ENCODE measurements at regions not wholly inside any gene's neighbourhood (a gene's known extent, or its start where the extent isn't known, plus 50 kb on each side); places are given as distances from the start of the nearest gene placed in this dataset.

DNA sequence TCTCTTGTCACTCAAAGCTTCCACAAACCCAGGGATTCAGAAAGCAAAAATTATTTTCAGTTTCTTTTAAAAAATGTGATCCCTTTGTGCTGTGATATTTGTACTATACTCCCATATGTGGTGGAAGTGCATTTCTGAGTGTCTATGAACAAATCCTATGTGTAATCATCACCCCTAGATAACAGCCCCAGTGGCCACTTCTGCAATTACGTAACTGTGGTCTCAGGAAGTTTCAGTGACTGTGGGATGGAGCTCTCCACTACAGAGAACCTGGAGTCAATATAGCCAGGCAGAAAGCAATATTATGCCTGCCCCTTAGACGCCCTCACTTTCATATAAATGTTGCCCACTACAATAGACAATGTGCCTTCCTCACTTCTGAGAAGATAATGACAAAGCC lies 1101.7 kb upstream of the GHITM start:
- peak; percentile 5 for DNase-seq (ENCODE audit: low spot score)

DNA sequence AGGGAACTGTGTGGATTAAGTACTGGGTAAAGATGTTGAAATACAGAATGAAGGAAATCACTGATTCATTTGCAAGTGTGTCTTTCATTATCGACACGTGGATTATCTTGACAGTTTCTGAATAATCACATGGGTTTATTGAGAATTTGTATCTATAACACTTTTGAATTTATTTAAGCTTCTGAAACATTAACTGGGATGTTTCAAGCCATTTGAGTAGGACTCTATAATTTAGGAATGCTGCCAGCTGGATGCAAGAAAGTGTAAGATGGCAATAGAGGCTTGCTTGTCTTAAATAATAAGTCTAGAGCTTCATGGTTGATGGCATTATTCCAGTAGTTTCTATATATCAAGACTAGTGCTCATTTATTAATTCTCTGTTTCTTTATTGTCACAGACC lies 1100.7 kb upstream of the GHITM start:
- no peak for DNase-seq (ENCODE audit: low spot score)

DNA sequence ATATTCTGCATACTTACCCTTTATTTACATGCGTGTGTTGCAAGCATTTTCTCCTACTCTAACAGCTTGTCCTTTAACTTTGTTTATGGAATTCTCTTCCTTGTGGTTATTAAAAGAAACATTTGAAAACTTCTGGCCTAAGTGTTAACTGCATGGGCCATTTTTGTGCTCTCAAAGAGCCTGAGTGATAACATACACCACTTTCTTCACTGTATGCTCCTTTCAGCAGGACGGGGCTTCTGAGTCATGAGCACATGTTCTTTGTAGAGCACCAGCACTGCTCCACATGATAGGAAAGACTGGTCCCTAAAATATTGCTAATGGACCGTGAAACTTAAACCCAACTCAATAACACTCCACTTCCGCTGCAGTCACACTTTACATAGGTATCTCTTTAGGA lies 1093.6 kb upstream of the GHITM start:
- no peak for DNase-seq (ENCODE audit: low spot score)

DNA sequence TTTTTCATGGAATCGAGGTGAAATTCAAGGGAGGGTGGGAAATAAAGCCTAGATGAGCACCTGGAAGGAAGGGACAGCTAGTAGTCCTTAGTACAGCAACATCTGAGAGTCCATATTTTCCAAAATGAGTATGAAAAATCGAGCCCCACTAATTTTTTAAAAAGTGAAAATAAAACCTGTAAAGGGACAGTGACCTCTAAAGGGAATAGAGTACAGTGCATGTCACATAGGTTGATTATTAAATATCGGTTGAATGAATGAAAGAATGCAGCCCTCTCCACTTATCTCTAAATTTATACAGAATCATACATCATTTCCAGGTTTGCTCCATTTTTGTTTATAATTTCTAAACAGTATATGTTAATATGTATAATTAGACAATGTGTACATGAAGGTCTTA lies 1088.5 kb upstream of the GHITM start:
- peak; percentile 3 for DNase-seq (ENCODE audit: low spot score)

DNA sequence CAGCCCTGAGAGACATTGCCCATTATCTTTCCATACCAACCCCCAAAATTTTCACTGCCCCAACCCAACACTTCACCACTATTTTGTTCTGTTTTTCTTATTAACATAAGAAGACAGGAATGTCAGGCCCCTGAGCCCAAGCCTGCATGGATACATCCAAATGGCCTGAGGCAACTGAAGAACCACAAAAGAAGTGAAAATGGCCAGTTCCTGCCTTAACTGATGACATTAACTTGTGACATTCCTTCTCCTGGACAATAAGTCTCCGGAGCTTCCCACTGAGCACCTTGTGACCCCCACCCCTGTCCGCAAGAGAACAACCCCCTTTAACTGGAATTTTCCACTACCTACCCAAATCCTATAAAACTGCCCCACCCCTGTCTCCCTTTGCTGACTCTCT lies 1076.4 kb upstream of the GHITM start:
- DNase-seq (ENCODE audit: low spot score): no peak

DNA sequence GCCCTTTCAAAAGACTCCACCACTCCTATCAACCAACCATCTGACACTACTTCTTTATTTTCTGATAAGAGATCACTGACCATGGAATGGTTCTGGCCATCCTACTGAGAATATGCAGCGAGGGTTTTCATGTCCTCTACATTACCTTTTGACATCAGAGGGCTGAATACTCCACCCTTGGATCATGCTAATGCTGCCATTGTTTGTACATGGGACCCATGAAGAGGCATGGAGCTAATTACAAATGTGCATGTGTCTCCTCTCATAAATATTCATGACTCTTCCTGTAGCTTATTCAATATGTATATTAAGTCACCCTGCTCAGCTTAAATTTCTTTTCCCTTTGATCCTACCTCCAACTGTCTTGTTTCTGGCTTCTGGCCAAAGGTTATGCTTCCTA lies 1065.8 kb upstream of the GHITM start:
- no peak for DNase-seq (ENCODE audit: low spot score)

DNA sequence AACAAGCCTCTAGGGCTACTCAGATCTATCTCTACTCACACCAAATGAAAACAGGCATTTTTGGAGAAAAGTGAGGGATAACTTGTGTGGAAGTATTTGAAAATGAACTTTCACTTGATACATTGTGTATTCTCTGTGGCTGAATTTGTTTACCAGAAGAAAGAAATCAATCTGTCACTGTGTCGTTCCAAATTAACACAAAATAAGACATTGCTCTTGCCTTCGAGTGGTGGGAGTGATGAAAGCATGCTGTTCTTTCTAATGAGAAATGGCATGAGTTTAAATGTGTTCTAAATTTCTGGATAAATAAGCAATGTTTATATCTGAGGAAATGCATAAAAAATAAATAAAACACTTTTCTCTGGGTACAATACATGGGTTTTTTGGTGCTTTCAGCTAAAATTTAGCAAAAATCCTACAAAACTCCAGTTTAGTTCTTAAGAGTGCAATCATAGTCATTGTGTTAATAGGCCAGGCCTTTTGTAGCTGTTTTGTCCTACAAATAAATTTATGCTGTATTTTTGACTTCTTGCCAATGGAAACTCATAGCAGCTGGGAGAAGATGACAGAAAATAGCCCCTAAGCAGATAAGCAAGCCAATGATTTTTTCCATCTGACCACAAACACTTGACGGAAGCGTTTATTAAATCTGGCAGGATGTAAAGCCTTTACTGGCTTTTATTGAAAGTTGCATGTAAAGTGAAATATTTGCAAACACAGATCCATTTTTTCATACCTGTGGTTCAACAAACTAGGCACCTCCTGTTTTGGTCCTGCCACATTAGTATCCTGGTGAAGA lies 1064.1 kb upstream of the GHITM start:
- DNase-seq (ENCODE audit: low spot score): no peak

DNA sequence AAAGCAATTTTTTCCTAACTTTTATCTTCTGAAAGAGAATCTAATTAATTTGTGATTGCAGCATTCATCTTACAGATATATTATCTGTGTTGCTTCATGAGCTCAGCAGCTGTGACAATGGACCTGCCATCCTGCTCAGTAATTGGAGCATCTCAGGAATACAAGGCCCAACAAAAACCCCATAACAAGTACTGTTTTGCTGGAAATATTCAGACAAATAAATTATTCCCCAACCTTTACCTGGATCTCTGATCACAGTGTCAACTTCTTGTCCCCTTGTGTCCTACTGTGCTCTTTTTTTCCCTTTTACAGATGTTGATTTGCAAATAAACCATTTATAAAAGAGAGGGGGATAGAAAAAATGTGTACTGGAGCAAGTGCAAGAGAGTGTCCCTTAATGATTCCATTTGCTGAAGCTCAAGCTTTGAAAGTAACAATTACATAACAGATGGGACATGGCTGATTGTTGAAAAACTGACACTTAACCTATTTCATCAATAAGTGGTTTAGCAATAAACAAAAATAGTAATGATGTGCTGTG lies 1063.4 kb upstream of the GHITM start:
- no peak for DNase-seq (ENCODE audit: low spot score)

DNA sequence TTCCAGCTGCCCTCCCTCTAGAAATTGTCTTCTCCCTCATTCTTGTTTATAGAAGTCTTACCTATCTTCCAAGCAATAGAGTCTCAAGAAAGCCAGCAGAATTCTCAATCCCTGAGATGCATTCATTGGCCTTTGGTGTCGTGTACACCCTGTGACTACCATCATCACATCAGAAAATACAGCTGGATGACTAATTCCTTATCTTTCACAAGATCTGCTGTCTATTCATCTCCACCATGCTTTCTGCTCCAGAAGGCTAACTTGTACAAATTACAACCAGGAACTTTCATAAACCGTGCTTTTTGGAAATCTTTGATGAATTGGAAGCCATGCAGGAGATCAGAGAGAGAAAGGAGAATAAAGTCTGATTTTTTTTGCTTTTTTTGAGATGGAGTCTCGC lies 1062.9 kb upstream of the GHITM start:
- no peak for DNase-seq (ENCODE audit: low spot score)

DNA sequence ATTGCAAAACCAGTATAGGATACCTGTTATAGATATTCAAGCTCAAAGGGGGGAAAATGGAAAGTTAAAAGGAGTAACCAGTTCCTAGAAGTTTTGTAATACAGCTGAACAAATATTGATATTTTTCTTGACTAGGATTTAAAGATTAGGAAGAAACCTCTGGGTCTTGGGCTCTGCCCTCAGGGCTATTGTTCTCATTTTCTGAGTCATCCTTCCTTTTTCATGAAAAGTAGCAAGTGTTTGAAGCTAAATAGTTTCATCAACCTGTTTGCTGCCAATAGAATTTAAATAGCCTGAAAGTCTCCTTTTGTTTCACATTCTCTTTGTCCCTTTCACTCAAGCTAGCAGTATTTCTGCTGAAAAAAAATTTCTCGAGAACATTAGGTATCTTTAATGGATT lies 1061.1 kb upstream of the GHITM start:
- no peak for DNase-seq (ENCODE audit: low spot score)

DNA sequence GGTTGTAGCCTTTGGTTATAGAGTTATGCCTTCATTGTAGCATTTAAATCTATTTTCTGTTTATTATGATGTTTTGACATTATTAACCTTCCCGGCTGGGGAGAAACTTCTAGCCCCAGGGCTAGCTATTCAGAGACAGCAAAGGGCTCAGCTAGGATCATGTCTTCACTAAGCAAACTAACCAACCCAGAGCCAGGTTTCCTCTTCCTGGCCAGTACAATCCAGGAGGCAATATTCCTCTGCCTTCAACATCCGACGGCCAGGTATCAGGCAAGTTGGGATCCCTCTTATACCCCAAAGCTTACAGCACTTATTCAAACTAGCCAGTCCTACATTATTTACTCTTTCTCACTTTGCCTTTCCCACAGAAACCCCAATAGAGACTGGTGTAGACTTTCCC lies 1060.7 kb upstream of the GHITM start:
- DNase-seq (ENCODE audit: low spot score): no peak

DNA sequence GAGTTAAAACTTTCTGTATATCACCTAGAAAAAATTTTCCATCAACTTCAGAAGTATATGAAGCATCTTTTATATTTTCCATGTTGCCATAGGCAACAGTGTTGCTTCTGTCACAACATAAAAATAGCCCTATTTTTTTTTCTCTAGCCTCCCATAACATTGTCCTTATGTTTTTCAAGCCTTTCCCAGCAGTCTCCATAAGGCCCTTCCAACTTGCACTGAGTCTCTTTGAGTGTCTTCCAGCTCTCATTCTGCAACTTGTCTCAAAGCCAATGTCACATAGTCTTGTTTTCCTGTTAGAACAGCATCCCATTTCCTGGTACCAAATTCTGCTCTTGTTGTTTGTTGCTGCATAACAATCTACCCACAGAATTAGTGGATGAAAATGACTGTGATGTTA lies 1055.5 kb upstream of the GHITM start:
- no peak for DNase-seq (ENCODE audit: low spot score)

DNA sequence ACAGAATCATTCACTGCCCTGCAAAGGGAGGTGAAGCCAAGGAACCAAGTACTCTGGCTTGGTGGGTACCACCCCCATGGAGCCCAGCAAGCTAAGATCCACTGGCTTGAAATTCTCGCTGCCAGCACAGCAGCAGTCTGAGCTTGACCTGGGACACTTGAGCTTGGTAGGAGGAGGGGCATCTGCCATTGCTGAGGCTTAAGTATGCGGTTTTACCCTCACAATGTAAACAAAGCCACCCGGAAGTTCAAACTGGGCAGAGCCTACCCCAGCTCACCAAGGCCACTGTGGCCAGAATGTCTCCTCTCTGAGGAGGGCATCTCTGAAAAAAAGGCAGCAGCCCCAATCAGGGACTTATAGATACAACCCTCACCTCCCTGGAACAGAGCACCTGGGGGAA lies 1050.0 kb upstream of the GHITM start:
- no peak for DNase-seq (ENCODE audit: low spot score)

DNA sequence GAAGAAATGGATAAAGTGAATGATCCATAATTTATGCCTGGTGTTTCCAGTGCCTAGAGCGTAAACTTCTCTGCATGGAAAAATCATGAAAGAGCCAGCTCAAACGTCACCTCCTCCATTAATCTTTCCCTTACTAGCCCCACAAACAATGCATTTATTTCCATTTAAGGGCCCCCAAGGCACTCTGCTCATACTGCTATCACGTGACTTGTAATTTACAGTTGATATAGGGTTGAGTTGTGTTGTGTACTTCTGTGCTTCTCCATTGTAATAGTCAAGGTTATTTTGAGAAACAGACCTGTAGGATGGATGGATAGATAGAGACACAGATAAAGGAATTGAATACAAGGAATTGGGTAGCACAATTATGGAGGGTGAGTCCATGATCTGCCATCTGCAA lies 1034.7 kb upstream of the GHITM start:
- no peak for DNase-seq (ENCODE audit: low spot score)

DNA sequence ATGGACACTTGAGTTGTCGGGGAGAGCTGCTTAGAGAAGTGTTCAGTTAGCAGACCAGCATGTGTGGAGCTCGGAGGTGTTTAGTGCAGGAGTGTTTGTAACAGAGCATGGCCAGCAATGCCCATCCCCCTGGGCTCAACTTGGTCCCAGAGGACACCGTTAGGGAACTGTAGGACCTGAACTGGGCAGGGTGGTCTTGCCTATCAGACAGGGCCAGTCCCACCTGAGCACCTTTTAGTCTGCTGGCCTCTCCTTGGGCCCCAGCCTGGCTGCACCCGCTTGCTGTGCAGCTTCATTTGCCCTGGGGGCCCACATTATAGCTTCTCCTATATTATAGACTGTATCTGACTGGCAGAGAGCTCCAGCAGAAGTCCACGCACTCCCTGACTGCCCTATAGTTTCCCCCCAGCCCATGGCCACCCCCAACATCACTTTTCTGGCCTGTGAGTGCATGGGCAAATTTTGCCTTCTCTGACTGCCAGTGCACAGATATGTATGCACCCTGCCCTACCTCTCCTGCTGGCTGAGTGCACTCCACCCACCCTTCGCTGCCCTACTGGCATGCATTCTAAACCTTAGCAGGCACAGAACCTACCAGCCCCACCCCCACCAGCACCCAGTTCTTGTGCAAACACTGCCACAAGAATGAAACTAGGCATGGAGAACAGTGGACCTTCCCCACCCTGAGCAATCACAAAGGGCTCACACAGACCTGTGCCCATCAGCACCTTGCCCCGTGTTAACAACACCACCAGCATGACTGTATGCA lies 1030.6 kb upstream of the GHITM start:
- no peak for DNase-seq (ENCODE audit: low spot score)

DNA sequence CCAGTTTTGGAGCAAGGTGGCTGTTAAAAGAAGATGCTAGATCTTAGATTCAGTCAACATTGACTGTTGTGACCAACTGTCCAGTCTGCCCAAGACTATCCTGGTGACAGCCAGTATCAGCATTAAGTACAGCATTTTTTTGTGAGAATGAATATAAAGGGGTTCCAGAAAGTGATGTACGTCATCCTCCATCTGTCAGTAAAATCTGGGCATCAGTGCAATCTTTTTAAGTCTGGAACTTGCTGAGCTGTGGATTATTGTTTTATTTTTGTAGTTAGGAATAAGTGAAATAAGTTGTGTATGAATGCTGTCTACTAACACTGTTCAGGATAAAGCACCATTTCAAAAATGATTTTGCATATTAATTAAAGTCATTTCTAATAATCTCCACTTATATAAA lies 1020.0 kb upstream of the GHITM start:
- DNase-seq (ENCODE audit: low spot score): no peak

DNA sequence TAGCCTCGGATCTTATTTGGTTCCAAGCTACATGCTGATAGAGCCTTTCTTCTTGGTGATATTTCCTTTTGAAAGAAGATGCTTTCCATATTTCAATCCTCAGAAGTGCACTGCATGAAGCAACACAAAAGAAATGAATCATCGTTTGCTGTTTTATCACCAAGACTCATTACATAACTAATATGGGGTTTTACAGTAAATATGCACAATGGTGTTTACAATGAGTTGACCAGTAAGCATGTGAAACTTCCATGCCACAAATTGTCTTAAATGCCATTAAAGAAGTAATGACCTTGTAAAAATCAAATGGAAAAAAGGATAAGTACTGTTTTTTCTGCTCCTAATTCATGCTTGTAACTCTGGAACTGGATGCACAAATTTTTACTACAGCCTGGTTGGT lies 1017.0 kb upstream of the GHITM start:
- no peak for DNase-seq (ENCODE audit: low spot score)

DNA sequence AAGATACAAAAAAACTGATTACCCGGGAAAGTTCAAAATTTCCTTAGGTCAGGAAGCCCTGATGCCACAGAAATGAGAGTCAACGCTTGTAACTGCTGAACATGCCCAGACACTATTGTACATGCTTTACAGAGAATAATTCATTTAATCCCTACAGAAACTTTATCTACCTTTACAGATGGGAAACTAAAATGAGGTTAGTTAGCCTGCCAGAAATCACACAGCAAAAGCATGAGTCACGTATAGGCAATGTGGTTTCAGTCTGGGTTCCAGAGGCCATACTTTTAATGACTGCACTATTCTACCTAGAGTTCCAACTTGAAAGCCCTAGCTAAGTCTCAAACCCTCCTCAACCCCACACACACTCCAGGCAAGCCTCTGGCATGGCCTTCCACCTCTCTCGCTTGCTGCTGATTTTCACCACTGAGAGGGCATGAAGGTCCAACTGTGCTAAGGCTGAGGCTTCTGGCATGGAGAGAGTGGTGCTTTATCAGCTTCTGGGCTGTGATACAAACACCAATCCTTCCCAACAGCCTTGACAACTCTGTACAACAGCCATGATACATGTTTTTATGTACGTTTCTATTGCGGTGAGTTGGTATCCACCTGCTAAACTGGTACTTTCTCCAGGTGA lies 1011.2 kb upstream of the GHITM start:
- no peak for DNase-seq (ENCODE audit: low spot score)

DNA sequence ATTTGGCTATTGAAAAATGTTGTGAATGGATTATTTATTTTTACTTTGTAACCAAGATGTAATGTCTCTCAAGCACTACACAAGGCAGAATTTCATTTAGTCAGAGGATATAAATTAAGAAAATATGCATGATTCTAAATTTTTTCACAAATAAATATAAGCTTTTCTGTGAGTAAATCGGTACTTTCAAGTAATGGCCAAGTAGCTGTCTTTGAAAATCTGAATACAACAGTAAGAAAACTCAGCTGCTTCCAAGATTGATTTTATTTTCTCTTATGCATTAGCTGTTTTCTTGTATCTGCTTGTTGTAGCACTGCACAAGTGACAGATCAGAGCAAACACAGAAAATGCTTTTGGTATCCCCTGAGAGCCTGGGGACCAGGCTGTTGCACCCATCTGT lies 998.5 kb upstream of the GHITM start:
- no peak for DNase-seq (ENCODE audit: low spot score)

DNA sequence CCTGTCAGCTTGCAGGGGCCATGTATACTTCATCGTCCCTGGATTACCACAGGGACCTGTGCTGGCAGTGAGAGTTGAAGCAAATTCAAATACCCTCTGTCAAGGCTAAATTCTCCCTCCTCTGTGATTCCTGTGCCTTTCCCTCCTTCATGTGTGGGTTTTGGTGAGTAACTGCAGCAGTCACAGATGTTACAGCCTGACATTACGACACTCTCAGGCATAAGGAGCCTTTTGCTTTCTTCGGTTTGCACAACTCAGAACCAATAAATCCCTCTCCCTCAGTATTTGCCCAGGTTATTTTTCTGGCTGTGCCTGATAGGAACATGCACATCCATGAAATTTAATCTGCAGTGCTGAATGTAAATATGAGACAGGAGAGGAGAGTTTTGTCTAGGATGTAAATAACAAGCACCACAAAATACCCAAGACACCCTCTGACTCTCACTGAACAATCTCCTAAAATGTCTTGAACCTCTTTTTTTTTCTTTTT lies 997.2 kb upstream of the GHITM start:
- no peak for DNase-seq (ENCODE audit: low spot score)

DNA sequence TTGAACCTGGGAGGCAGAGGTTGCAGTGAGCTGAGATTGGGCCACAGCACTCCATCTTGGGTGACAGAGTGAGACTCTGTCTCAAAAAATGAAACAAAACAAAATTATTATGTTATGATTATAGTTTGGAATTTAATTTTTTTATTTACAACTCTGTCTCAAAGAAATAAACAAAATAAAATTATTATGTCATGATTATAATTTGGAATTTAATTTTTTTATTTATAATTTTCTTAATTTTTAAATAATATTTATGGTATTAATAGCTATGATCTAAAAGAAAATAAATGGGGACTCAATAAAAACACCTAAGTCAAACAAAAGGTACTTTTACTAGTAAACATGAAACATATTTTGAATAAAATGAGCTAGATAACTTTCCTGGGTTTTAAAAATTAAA lies 994.8 kb upstream of the GHITM start:
- no peak for DNase-seq (ENCODE audit: low spot score)

DNA sequence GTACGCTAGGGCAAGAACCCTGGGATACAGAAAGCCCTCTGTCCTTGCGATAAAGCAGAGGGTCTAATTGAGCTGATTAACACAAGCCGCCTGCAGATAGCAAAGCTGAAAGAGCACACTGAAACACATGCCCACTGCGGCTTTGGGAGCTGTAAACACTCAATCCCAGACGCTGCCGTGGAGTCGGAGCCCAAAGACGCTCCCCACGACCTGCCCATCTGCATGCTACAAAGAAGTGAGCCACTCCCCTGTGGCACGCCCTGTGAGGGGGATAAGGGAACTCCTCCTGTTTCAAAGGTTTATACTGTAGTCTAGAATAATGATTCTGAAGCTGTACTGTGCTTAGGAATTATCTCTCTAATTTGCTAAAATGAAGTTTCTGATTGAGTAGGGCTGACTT lies 985.6 kb upstream of the GHITM start:
- DNase-seq (ENCODE audit: low spot score): no peak

DNA sequence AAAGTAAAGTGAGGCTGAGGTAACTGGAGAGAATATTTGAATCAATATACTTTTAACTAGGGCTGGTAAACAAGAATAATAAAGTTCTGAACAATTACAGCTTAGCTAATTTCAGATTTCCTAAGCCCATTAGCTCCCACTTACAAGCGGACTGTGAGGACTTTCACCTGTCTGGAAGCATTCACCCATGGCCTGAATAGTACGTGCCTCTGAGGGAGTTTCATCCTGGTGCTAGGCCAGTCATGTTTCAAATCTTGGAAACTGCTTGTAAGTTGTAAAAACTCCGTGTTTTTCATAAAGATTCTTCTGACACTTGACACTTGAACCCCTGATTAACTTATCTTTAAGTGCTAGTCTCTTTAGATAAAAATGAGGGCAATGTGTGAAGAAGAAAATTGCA lies 975.2 kb upstream of the GHITM start:
- no peak for DNase-seq (ENCODE audit: low spot score)

Measured in NAMALWA (cell line).